NCI-H748 (cell line): ENCODE measurements at regions not wholly inside any gene's neighbourhood (a gene's known extent, or its start where the extent isn't known, plus 50 kb on each side); places are given as distances from the start of the nearest gene placed in this dataset.
A peak's percentile ranks its signal among the peaks of the same experiment; 100 is the strongest.

ENCODE experiments used
- DNase-seq: peaks from one replicate; lab custom pipeline; 2025; ENCODE audit not compliant: unreplicated experiment; lab: John Stamatoyannopoulos, UW

DNA sequence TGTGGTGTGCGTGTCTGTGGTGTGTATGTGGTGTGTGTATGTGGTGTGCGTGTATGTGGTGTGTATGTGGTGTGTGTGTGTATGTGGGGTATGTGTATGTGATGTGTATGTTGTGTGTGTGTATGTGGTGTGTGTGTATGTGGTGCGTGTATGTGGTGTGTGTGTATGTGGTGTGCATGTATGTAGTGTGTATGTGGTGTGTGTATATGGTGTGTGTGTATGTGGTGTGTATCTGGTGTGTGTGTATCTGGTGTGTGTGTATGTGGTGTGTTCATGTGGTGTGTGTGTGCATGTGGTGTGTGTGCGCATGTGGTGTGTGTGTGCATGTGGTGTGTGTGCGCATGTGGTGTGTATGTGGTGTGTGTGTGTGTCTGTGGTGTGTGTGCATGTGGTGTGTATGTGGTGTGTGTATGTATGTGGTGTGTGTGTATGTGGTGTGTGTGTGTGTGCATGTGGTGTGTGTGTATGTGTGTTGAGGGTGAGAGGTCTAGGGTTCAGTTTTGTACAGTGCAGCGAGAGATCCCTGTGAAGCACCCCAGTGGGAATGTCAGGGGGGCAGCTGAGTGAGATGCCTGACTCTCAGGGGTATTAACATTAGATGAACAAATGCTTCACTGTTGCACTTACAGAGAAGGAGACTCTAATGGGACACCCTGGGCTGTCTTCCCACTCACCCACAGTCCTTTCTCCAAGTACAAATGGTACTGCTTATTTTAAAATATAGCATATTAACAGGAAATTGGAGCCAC is 61.3 kb upstream of the MEDAG start:
- no peak for DNase-seq

DNA sequence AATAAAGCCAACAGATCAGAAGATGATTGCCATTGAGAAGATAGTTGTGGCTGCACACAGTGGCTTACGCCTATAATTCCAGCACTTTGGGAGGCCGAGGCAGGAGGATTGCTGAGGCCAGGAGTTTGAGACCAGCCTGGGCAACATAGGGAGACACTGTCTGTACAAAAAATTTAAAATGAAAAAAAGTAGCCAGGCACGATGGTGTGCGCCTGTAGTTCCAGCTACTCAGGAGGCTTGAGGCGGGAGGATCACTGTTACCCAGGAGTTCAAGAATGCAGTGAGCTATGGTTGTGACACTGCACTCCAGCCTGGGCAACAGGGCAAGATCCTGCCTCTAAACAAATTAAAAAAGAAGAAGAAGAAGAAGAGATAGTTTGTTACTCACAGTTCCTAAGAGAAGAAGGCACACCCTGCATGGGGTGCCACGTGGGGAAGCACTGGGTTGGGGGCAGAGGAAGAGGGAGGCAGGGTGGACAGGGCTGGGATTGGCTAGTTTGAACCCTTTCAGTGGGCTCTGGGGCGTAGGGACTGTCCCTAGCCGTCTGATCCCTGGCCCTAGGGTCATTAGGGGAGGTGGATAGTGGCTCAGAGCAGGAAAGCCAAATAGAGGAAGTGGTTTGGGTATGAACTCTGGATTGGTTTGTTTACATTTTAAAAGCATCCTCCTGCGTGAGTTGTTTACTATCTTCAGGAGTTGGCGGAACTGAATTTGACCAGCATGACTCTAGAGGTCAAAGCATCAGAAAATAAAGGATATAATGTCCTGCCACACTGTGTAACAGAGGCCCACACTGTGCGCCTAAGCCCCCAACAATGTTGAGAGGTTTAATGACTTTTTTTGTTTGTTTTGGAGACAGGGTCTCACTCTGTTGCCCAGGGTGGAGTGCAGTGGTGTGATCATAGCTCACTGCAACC is 60.5 kb upstream of the MEDAG start:
- peak; percentile 62 for DNase-seq

DNA sequence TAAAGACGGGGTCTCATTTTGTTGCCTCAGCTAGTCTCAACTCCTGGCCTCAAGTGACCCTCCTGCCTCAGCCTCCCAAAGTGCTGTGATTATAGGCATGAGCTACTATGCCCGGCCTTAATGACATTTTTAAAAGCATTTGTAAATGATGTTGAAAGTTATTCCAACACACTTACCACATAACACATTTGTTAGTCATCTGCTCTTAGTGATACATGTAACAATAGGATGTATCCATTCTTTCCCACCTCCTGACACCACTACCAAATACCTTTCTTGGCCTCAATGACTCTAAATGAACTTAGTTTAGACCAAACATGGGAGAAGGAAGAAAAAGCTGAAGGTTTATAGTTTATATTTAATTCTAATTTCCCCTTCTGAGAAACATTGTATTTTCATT is 59.8 kb upstream of the MEDAG start:
- DNase-seq, result no peak

DNA sequence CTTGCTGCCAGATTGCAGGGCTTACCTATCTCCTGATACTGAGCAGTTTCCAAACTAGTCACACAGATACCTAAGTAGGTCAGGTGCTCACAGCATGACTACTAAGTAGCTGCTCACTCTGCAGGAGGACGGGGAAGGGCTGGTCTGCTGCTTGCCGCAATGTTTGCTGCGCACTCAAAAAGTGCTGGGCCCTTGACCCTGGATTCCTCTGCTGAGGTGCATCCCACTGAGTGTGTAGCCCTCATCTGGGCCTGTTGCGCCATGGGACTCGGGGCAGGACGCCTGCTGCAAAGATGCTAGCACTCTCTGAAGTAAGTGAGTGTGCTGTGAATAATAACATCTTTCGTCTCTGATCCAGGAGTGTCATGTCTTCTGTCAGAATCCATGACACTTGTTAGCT is 59.2 kb upstream of the MEDAG start:
- DNase-seq, result no peak

DNA sequence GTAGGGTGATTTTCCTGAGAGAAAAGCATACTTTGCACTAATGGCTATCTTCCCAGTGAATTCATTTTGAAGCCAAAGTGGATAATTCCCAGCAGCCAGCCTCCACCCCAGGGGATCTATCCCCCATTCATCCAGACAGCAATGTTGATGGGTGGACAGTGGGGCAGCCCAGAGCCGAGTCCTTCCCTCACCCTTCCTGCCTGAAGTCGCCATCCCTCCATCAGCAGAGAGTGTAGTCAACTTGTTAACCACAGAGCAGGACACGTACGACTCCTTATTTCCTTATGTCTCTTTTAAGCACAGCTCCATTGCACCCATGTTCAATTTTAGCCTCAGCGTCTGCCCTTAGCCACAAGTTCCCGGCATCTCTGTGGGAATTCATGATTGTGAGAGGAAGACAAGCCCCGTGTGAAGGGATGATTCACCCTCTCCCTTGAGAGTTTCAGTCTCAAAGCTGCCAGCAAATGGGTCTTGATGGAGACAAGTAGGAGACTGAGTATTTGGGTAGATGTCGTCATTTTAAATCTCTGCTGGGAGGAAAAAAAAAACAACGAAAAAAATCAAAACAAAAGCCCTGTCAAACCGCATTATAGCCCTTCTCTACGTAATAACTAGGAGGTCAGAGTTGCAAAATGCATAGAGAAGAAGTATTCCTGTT is 58.3 kb upstream of the MEDAG start:
- no peak for DNase-seq

DNA sequence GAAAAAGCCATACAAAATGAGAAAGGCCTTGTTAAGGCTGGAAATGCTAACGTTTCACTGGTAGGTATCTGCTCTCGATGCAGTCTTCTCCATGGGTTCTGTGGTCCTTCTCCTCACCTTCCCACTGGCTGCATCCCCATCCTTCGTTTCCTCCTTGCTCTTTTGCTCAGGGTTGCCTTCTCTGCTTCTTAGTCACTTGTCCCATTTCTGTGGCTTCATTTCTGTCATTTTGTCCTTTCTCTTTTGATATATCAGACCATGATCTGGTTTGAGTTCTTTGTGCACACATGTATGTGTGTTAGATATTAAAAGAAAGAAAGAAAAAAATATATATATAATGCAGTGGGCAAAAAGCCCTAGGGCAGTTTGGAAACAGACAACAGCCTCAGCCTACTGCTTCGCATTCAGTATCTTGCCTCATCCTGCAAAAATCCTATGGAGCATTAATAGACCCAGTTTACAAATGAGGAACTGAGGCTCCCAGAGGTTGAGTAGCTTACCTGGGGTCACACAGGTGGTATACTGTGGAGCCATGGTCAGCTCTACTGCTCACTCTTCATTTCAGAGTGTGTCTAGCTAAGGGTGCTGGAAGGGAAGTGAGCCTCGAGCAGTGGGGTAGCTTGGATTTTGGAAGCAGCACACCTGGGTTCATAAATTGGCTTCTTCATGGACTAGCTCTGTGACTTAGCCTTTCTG is 57.6 kb upstream of the MEDAG start:
- no peak for DNase-seq

DNA sequence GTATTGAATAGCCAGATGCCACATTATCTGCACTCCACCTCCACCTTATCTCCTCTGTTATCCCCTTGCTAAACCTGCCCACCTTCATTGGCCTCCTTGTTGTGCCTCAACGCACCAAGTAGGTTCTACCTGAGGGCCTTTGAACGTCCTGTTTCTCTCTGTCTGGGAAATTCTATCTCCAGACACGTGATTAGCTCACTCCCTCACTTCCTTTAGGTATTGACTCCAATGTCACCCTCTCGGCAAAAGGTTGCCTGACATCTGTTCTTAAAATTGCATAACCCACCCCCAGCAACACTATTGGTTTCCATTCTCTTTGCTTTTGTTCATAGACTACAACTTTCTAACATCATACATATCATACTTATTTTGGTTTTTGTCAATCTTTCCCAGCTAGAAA is 56.5 kb upstream of the MEDAG start:
- no peak for DNase-seq

DNA sequence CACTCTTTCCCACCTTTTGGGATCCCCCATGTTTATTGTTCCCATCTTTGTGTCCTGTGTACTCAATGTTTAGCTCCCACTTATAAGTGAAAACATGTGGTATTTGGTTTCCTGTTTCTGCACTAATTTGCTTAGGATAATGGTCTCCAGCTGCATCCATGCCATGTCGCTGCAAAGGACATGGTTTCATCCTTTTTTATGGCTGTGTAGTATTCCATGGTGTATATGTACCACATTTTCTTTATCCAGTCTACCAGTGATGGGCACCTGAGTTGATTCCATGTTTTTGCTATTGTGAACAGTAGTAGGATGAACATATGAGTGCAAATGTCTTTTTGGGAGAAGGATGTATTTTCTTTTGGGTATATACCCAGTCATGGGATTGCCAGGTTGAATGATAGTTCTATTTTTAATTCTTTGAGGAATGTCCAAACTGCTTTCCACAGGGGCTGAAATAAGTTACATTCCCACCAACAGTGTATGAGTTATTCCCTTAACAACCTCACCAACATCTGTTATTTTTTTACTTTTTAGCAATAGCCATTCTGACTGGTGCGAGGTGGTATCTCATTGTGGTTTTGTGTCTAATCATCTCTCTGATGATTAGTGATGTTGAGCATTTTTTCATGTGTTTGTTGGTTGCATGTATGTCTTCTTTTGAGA is 55.7 kb upstream of the MEDAG start:
- no peak for DNase-seq

DNA sequence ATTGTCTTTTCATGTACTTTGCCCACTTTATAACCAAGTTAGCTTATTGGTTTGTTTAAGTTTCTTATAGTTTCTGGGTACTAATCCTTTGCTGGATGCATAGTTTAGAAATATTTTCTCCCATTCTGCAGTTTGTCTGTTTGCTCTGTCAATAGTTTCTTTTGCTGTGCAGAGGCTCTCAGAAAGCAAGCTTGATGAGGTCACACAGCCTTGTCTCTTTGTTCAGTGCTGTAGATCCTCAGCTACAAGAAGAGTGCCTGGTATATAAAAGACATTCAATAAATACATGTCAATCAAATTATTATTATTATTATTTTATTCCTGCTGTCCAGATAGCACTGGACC is 55.2 kb upstream of the MEDAG start:
- no peak for DNase-seq

DNA sequence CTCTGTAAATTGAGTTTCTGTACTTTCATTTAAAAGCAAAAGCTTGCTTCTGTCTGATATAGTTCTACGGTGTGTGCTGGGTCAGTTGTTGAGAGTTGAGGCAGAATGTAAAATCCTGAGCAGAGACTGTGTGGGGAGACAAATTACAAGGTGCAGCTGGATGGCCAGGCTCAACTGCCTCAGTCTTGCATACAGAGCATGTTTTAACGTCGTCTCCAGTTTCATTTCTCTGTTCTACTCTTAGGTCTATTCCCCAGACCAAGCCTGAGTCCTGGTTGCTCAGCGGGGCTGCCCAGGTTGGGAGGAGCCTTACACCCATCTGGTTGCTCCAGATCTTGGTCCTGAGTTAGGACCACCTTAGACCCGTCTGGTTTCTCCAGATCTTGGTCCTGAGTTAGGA is 54.4 kb upstream of the MEDAG start:
- DNase-seq, result no peak

DNA sequence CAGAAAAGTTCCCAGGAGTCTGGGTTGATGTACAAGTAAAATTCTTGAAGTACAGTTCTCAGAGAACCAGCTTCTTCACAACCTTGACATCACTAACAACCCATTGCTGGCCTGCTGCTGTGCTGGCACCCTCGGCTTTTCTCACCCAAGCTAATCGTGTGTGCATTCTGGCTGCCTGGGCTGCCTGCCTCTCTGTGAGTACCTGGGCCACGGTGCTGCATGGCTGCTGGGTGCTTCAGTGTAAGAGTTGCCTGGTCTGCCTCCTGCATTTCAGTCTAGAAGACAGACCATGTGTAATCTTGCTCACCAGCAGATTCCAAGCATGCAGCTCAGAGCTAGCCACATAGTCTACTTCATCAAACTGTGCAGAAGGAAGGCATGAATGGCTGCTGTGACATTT is 50.5 kb upstream of the MEDAG start:
- DNase-seq, result no peak

DNA sequence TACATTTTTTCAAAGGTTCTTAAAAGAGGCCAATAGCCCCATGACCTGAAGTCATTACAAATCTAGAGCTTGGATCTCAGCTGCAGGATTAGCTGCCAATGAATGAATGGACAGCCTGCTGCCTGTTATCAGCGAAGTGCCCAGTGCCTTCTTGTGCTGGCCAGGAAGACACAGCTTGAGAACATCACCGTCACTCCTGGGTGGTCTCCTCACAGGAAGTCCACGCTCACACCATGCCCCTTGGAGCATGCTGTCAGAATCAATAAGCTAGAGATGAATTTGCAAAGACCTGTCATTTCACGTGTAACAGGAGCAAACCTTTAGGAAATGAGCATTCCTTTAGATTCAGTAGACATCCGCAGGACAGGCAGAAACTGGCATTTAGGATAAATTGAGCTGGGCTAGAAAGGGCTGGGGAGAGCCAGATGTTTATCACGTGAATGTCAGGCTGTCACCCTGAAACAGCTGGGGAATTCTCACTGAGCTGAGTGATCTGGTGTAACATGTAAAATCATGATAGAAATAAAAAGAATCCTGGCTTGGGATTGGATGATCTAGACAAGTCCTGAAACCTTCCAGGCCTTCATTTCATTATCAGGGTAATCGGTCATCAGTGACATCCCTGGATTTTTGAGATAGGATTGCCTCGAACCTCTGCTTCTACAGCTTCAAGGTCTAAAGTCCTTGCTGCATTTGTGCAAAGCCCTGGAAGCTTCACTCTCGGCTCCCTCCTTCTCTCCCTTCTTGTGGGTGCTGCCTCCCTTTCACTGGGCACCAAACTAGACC is 49.9 kb upstream of the MEDAG start:
- no peak for DNase-seq
